OCI-LY7 (cell line): ENCODE measurements at regions not wholly inside any gene's neighbourhood (a gene's known extent, or its start where the extent isn't known, plus 50 kb on each side); places are given as distances from the start of the nearest gene placed in this dataset.

Experiments used
- BruUV-seq: library from RNA; stranded (reverse); fragments of 400-500 nt; replicated peaks from 2 replicates; lab custom pipeline; 2021; lab: Mats Ljungman, UMichigan
- CTCF ChIA-PET: fragments of 300-600 bp; sonication (Branson Sonifier 250); formaldehyde crosslinking; loops from one replicate; lab custom pipeline; 2022; ENCODE audit warnings: antibody characterized with exemption; ENCODE audit not compliant: unreplicated experiment; lab: Charles Lee
- POLR2A ChIA-PET: fragments of 300-600 bp; sonication (Branson Sonifier 250); formaldehyde crosslinking; loops from one replicate; lab custom pipeline; 2022; ENCODE audit warnings: antibody characterized with exemption; lab: Charles Lee
- DNase-seq: peaks from one replicate; pipeline ENCODE4 v3.0.0-alpha.2; 2015; ENCODE audit warnings: low spot score
- H2AFZ ChIP-seq: fragments of 200-600 bp; sonication (generic), shearing (Covaris generic); 2 replicates; pipeline ENCODE4 v1.6.1; 2014; ENCODE audit warnings: mild to moderate bottlenecking, antibody characterized with exemption, low read length, moderate library complexity
- H3K27ac ChIP-seq: fragments of 200-600 bp; sonication (generic); 2 replicates; pipeline ENCODE4 v1.5.1; 2014; ENCODE audit warnings: mixed run types, low read depth, mild to moderate bottlenecking, moderate library complexity, low read length, inconsistent platforms; ENCODE audit not compliant: poor library complexity, severe bottlenecking
- H3K36me3 ChIP-seq: fragments of 200-600 bp; sonication (generic); 2 replicates; pipeline ENCODE4 v1.6.1; 2014; ENCODE audit warnings: mild to moderate bottlenecking, antibody characterized with exemption, low read length, moderate library complexity, mixed read lengths; ENCODE audit not compliant: insufficient read depth
- H3K4me1 ChIP-seq: fragments of 200-600 bp; sonication (generic); 2 replicates; pipeline ENCODE4 v1.5.1; 2014; ENCODE audit warnings: mild to moderate bottlenecking, low read length; ENCODE audit not compliant: insufficient read depth, poor library complexity, severe bottlenecking
- H3K4me2 ChIP-seq: fragments of 200-600 bp; sonication (generic); 2 replicates; pipeline ENCODE4 v1.6.1; 2014; ENCODE audit warnings: mild to moderate bottlenecking, low read length
- H3K4me3 ChIP-seq: fragments of 200-600 bp; sonication (generic); 2 replicates; pipeline ENCODE4 v1.5.1; 2014; ENCODE audit warnings: mild to moderate bottlenecking, low read depth, low read length; ENCODE audit not compliant: poor library complexity, severe bottlenecking
- H3K79me2 ChIP-seq: fragments of 200-600 bp; sonication (generic); 2 replicates; pipeline ENCODE4 v1.6.1; 2016; ENCODE audit warnings: low read depth, mild to moderate bottlenecking, low read length, moderate library complexity, mixed read lengths; ENCODE audit not compliant: insufficient read depth
- H3K9me2 ChIP-seq: fragments of 200-600 bp; sonication (generic); 2 replicates; pipeline ENCODE4 v1.6.1; 2016; ENCODE audit warnings: mild to moderate bottlenecking, low read length, mixed read lengths; ENCODE audit not compliant: insufficient read depth
- H3K9me3 ChIP-seq: fragments of 200-600 bp; sonication (generic); 2 replicates; pipeline ENCODE4 v1.6.1; 2014; ENCODE audit warnings: mild to moderate bottlenecking, mixed run types, low read length, mixed read lengths
- H4K20me1 ChIP-seq: fragments of 200-600 bp; sonication (generic); 2 replicates; pipeline ENCODE4 v1.6.1; 2014; ENCODE audit warnings: mild to moderate bottlenecking, antibody characterized with exemption, low read length, moderate library complexity, mixed read lengths; ENCODE audit not compliant: insufficient read depth
- CTCF ChIP-seq: fragments of 200-600 bp; sonication (generic); conservative IDR thresholded peaks from 2 replicates; pipeline ENCODE4 v1.5.1; 2014; ENCODE audit warnings: mild to moderate bottlenecking, antibody characterized with exemption, low read length, moderate library complexity, mixed read lengths
- EZH2phosphoT487 ChIP-seq: fragments of 200-600 bp; sonication (generic); IDR thresholded peaks from 2 replicates; pipeline ENCODE4 v1.6.1; 2018; ENCODE audit warnings: low read depth, borderline replicate concordance, mild to moderate bottlenecking, mixed run types, antibody characterized with exemption, low read length, moderate library complexity, mixed read lengths
- intact Hi-C: fragments of 100-400 bp; cut with micrococcal nuclease; formaldehyde crosslinking; loops from one replicate; pipeline ENCODE4 v1.10.0; 2022; ENCODE audit not compliant: unreplicated experiment

- Histone ChIP-seq H4K20me1 (no peaks in the 10 kb centered on the region), H3K4me1 (no peaks in the 10 kb centered on the region), H2AFZ (no peak overlapping the region), H3K36me3 (no peaks in the 10 kb centered on the region), H3K4me2 (no peak overlapping the region), H3K79me2 (no peaks in the 10 kb centered on the region), H3K27ac (no peak overlapping the region), H3K9me3 (no peaks in the 10 kb centered on the region), H3K9me2 (no peaks in the 10 kb centered on the region), H3K4me3 (no peak overlapping the region)
- POLR2A ChIA-PET = no interaction called here
- intact Hi-C loops = no loop called here
- CTCF ChIA-PET = no interaction called here
- no peak for DNase-seq
- TF ChIP-seq CTCF (no peak), EZH2phosphoT487 (no peak)
- BruUV-seq = no TSS peak
Measured at GRCh38 chr18:73850782-73851181, 296.9 kb downstream of the FBXO15 start.

- BruUV-seq = no TSS peak
- ChIA-PET CTCF (interaction anchor here (0.6 kb wide), 1 partner anchor 873 kb away, joined by 3 read pairs; no protein-coding TSS in a partner anchor), POLR2A (interaction anchor here (0.6 kb wide), 1 partner anchor 12 kb away, joined by 3 read pairs; no protein-coding TSS in a partner anchor)
- DNase-seq = no peak
- H3K4me1 ChIP-seq = no peaks in the 10 kb centered on the region
- no peak overlapping the region for H3K4me2 ChIP-seq
- intact Hi-C loops = no loop called here
- H3K4me3 ChIP-seq = no peak overlapping the region
- H2AFZ ChIP-seq = no peak overlapping the region
- no peak overlapping the region for H3K27ac ChIP-seq
- H3K9me3 ChIP-seq = no peaks in the 10 kb centered on the region
- no peaks in the 10 kb centered on the region for H4K20me1 ChIP-seq
- H3K79me2 ChIP-seq = no peaks in the 10 kb centered on the region
- TF ChIP-seq EZH2phosphoT487 = no peak
- no peak for TF ChIP-seq CTCF
- H3K9me2 ChIP-seq = no peaks in the 10 kb centered on the region
- no peaks in the 10 kb centered on the region for H3K36me3 ChIP-seq
Measured at GRCh38 chr18:73848656-73849055, 299.0 kb downstream of the FBXO15 start.

- Histone ChIP-seq H3K4me2 (no peak overlapping the region), H3K4me1 (no peaks in the 10 kb centered on the region), H3K27ac (no peak overlapping the region), H2AFZ (no peak overlapping the region), H3K79me2 (no peaks in the 10 kb centered on the region), H3K9me3 (no peaks in the 10 kb centered on the region), H4K20me1 (no peaks in the 10 kb centered on the region), H3K4me3 (no peak overlapping the region), H3K36me3 (no peaks in the 10 kb centered on the region), H3K9me2 (no peaks in the 10 kb centered on the region)
- no peak for TF ChIP-seq CTCF
- TF ChIP-seq EZH2phosphoT487 = no peak
- intact Hi-C loops = loop anchor here (5.0 kb wide), 1 partner anchor 1081 kb away; no protein-coding TSS in a partner anchor
- no peak for DNase-seq
- ChIA-PET POLR2A (no interaction called here), CTCF (no interaction called here)
- no TSS peak for BruUV-seq
Measured at GRCh38 chr18:73843455-73843854, 304.2 kb downstream of the FBXO15 start.
